ENCODE measurements at regions not wholly inside any gene's neighbourhood (a gene's known extent, or its start where the extent isn't known, plus 50 kb on each side); places are given as distances from the start of the nearest gene placed in this dataset.

DNA sequence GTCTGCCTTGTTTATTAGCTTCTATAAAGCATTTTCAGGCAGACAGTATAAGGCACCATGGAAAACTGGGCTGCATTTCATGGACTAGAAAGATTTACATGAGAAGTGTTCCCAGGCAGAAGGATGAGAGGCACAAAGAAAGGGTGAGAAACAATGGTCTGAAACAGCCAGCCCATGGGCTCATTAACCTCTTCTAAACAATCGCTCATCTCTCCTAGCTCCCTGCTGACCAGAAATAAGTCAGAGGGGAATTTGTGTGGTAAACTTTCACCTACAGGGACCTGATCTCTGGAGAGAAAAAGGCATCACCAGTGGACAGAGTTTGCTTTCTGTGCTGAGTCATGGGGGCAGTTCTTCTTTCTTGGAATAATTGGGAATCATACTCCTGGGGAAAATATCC, 51.8 kb upstream of the KIRREL3 start:
- Mint-ChIP-seq H3K4me1 (ENCODE audit: low read depth) (no peaks in the 10 kb centered on the region), H3K9me3 (ENCODE audit: low read depth) (no peaks in the 10 kb centered on the region), H3K27me3 (ENCODE audit: low read depth) (peaks cover 20% of the 10 kb centered on the region), H3K4me3 (ENCODE audit: unreplicated experiment) (no peak overlapping the region), H3K27ac (ENCODE audit: unreplicated experiment) (no peak overlapping the region), H3K36me3 (ENCODE audit: low read depth) (no peaks in the 10 kb centered on the region)
- no peak for DNase-seq (ENCODE audit: low spot score)
- TF ChIP-seq CTCF (IDR thresholded peaks at IDR 0.05) = no peak
